K562 (cell line): ENCODE measurements at regions not wholly inside any gene's neighbourhood (a gene's known extent, or its start where the extent isn't known, plus 50 kb on each side); places are given as distances from the start of the nearest gene placed in this dataset.

Source experiments
- ATAC-seq: fragments of 200-7000 bp; cut with Tn5 transposase; 3 replicates; pipeline ENCODE4 v1.9.1; 2020; ENCODE audit warnings: moderate library complexity
- BruUV-seq: library from RNA; stranded (reverse); fragments of 400-500 nt; replicated peaks from 2 replicates; lab custom pipeline; 2021; lab: Mats Ljungman, UMichigan
- CTCF ChIA-PET: fragments of 300-600 bp; formaldehyde crosslinking; extraction: SDS; loops from one replicate; lab custom pipeline; 2021; ENCODE audit warnings: low intra/inter-chr PET ratio; lab: Yijun Ruan, JAX
- POLR2A ChIA-PET: fragments of 300-600, 350-650 bp; sonication (Branson Sonifier 250); formaldehyde crosslinking; extraction: SDS; loops from one replicate; lab custom pipeline; 2021; ENCODE audit warnings: antibody characterized with exemption, inconsistent platforms; lab: Yijun Ruan, JAX
- DNase-seq, 4 experiments: peaks; one replicate each; pipeline versions ENCODE4 v3.0.0 to v3.0.0-alpha.2; 2011 to 2018; ENCODE audit warnings: low spot score in 3 of 4, mixed read lengths in 3 of 4; ENCODE audit errors: extremely low read depth in 1 of 4
- FAIRE-seq: peaks from 2 replicates; lab custom pipeline; 2011; peaks lifted over from hg19 to GRCh38; lab: Jason Lieb, UNC
- H2AFZ ChIP-seq: 2 replicates; pipeline ENCODE4 v1.6.0; 2011; ENCODE audit warnings: low read depth, low read length, control low read depth, inconsistent platforms
- H3K27ac ChIP-seq: fragments of 200-600 bp; 3 replicates; pipeline ENCODE4 v1.8.0; 2011; ENCODE audit warnings: low read depth, mild to moderate bottlenecking, control low read depth, inconsistent platforms, low read length, moderate library complexity, mixed read lengths; ENCODE audit errors: extremely low read depth
- H3K27me3 ChIP-seq, 2 experiments: fragments of 300-600 bp in 1 of 2; 2 replicates in 1 of 2; 3 replicates in 1 of 2; pipeline versions ENCODE4 v1.6.0 to v1.8.0; 2011; ENCODE audit warnings: inconsistent platforms in 2 of 2, low read length in 2 of 2, mild to moderate bottlenecking in 1 of 2, mixed read lengths in 1 of 2, moderate library complexity in 1 of 2; ENCODE audit not compliant: control insufficient read depth in 2 of 2, insufficient read depth in 2 of 2
- H3K36me3 ChIP-seq: fragments of 300-600 bp; 3 replicates; pipeline ENCODE4 v1.8.0; 2011; ENCODE audit warnings: mild to moderate bottlenecking, low read length, inconsistent platforms; ENCODE audit not compliant: control insufficient read depth, insufficient read depth
- H3K4me1 ChIP-seq, 2 experiments: fragments of 200-600 bp in 1 of 2; replicated peaks in 1 of 2; 2 replicates in 1 of 2; 3 replicates in 1 of 2; pipeline versions ENCODE4 v1.5.1 to v1.8.0; 2011; ENCODE audit warnings: inconsistent platforms in 2 of 2, low read length in 2 of 2, mild to moderate bottlenecking in 1 of 2, mixed read lengths in 1 of 2, moderate library complexity in 1 of 2; ENCODE audit not compliant: control insufficient read depth in 2 of 2, insufficient read depth in 2 of 2
- H3K4me2 ChIP-seq: 2 replicates; pipeline ENCODE4 v1.6.1; 2011; ENCODE audit warnings: low read length, control low read depth, inconsistent platforms, mixed read lengths; ENCODE audit not compliant: insufficient read depth
- H3K4me3 ChIP-seq: fragments of 200-600 bp; sonication (generic), shearing (Covaris generic); 2 replicates; pipeline ENCODE4 v1.5.1; 2016; ENCODE audit warnings: control low read depth, inconsistent platforms
- H3K79me2 ChIP-seq: fragments of 200-600 bp; 3 replicates; pipeline ENCODE4 v1.8.0; 2011; ENCODE audit warnings: low read length, inconsistent platforms; ENCODE audit not compliant: control insufficient read depth, insufficient read depth
- H3K9ac ChIP-seq, 2 experiments: 2 replicates each; pipeline versions ENCODE4 v1.6.0 to v1.6.1; 2011; ENCODE audit warnings: low read depth in 2 of 2, low read length in 2 of 2, control low read depth in 1 of 2, inconsistent platforms in 1 of 2, mild to moderate bottlenecking in 1 of 2, mixed read lengths in 1 of 2; ENCODE audit not compliant: insufficient read depth in 1 of 2
- H3K9me1 ChIP-seq: one replicate; pipeline ENCODE4 v1.6.0; 2011; ENCODE audit warnings: inconsistent platforms, mild to moderate bottlenecking, low read length, moderate library complexity; ENCODE audit not compliant: control insufficient read depth, insufficient read depth
- H3K9me3 ChIP-seq: replicated peaks from 2 replicates; pipeline ENCODE4 v1.5.1; 2011; ENCODE audit warnings: low read depth, low read length, inconsistent platforms; ENCODE audit not compliant: control insufficient read depth, insufficient read depth
- H4K20me1 ChIP-seq: replicated peaks from 2 replicates; pipeline ENCODE4 v1.6.1; 2011; ENCODE audit warnings: low read length, inconsistent platforms, mixed read lengths; ENCODE audit not compliant: control insufficient read depth, insufficient read depth
- CHD1 ChIP-seq: fragments of 200-600 bp; sonication (generic); IDR thresholded peaks from one replicate; pipeline ENCODE4 v1.6.1; 2012; ENCODE audit warnings: mild to moderate bottlenecking, moderate library complexity, low read length, inconsistent platforms
- CSDE1 ChIP-seq, 2 experiments: fragments of 450-650 bp; IDR thresholded peaks; 2 replicates each; pipeline ENCODE4 v1.6.1; 2016; ENCODE audit warnings: mild to moderate bottlenecking in 1 of 2
- ETV5 ChIP-seq: sonication (generic); formaldehyde crosslinking; IDR thresholded peaks from 2 replicates; pipeline ENCODE4 v1.4.0; 2020; ENCODE audit warnings: low read depth, mild to moderate bottlenecking, missing genetic modification reagents
- FOXK2 ChIP-seq, 2 experiments: fragments of 450-650 bp; IDR thresholded peaks in 1 of 2; conservative IDR thresholded peaks in 1 of 2; 2 replicates each; pipeline ENCODE4 v1.6.1; 2016; ENCODE audit warnings: low read depth in 2 of 2, mild to moderate bottlenecking in 1 of 2
- HMGXB4 ChIP-seq: sonication (generic); formaldehyde crosslinking; IDR thresholded peaks from 2 replicates; pipeline ENCODE4 v1.8.1; 2023; ENCODE audit warnings: mild to moderate bottlenecking, missing genetic modification reagents
- KAT8 ChIP-seq: fragments of 450-650 bp; IDR thresholded peaks from 2 replicates; pipeline ENCODE4 v1.6.1; 2016; ENCODE audit warnings: low read depth, mild to moderate bottlenecking
- NCOA1 ChIP-seq: fragments of 450-650 bp; IDR thresholded peaks from 2 replicates; pipeline ENCODE4 v1.6.1; 2016; ENCODE audit warnings: low read depth
- PTRF ChIP-seq: fragments of 450-650 bp; IDR thresholded peaks from 2 replicates; pipeline ENCODE4 v1.6.1; 2016; ENCODE audit warnings: mild to moderate bottlenecking, missing genetic modification characterization, missing compliant biosample characterization
- PURB ChIP-seq: sonication (generic); formaldehyde crosslinking; IDR thresholded peaks from 2 replicates; pipeline ENCODE4 v1.9.0; 2021; ENCODE audit warnings: low read depth, mild to moderate bottlenecking, missing genetic modification reagents
- RUNX1 ChIP-seq: sonication (generic); IDR thresholded peaks from 2 replicates; pipeline ENCODE4 v1.6.1; 2016; ENCODE audit warnings: antibody characterized with exemption, low read depth
- SMC3 ChIP-seq: conservative IDR thresholded peaks from 2 replicates; pipeline ENCODE4 v1.6.1; 2011; ENCODE audit warnings: low read depth, low read length, improper control_type of control experiment; ENCODE audit not compliant: insufficient read depth
- SREBF2 ChIP-seq: sonication (generic); formaldehyde crosslinking; IDR thresholded peaks from 2 replicates; pipeline ENCODE4 v1.4.0; 2020; ENCODE audit warnings: mild to moderate bottlenecking, missing genetic modification reagents
- TCF7 ChIP-seq: sonication (generic); IDR thresholded peaks from 2 replicates; pipeline ENCODE4 v1.6.1; 2016; ENCODE audit warnings: antibody characterized with exemption, borderline replicate concordance
- ZNF23 ChIP-seq: fragments of 250-450 bp; sonication (Bioruptor Pico); IDR thresholded peaks from 2 replicates; pipeline ENCODE4 v1.4.0; 2020; ENCODE audit warnings: mild to moderate bottlenecking
- WGBS: fragments of 100-300 bp; shearing (Covaris generic); methylation state at CpG from one replicate; pipeline ENCODE4 v1.1.6; 2016; ENCODE audit warnings: low coverage, mixed read lengths; ENCODE audit not compliant: insufficient coverage; ENCODE audit errors: missing lambda C conversion rate; 5-methylcytosine and 5-hydroxymethylcytosine counted together
- in situ Hi-C: fragments of 300-500 bp; cut with MboI; formaldehyde crosslinking; loops from 4 replicates; pipeline ENCODE4 v1.15.0; 2018; ENCODE audit warnings: inconsistent platforms, mixed read lengths
- intact Hi-C: fragments of 100-400 bp; cut with micrococcal nuclease; formaldehyde crosslinking; loops from 2 replicates; pipeline ENCODE4 v1.14.2; 2022
- TF ChIP-seq, protein P1 (sequence below): fragments of 200-400 bp; formaldehyde crosslinking; IDR thresholded peaks from 2 replicates; pipeline ENCODE4 v1.6.1; 2017; ENCODE audit warnings: mild to moderate bottlenecking, low read depth, low read length, moderate library complexity
- TF ChIP-seq, protein P2 (sequence below): sonication (generic); formaldehyde crosslinking; IDR thresholded peaks from 2 replicates; pipeline ENCODE4 v1.8.0; 2022; ENCODE audit warnings: missing genetic modification reagents, mild to moderate bottlenecking, borderline replicate concordance
- TF ChIP-seq, protein P3 (sequence below), 2 experiments: fragments of 450-650 bp in 1 of 2; IDR thresholded peaks; 2 replicates each; pipeline ENCODE4 v1.6.1; 2011 to 2017; ENCODE audit warnings: low read depth in 2 of 2, antibody characterized with exemption in 1 of 2, borderline replicate concordance in 1 of 2, low read length in 1 of 2, mild to moderate bottlenecking in 1 of 2, mixed read lengths in 1 of 2; ENCODE audit not compliant: control insufficient read depth in 1 of 2

- FAIRE-seq (no peak), ATAC-seq (no peak), DNase-seq (no peak)
- no peaks in the 10 kb centered on the region for H3K4me1 ChIP-seq
- WGBS, result 0% methylated on average over 1 of the region's 1 CpG
- ChIA-PET POLR2A (no interaction called here), CTCF (no interaction called here)
- no peaks in the 10 kb centered on the region for H3K9me1 ChIP-seq
- H3K27ac ChIP-seq, result no peak overlapping the region
- no peaks in the 10 kb centered on the region for H3K9me3 ChIP-seq
- no peak overlapping the region for H2AFZ ChIP-seq
- intact Hi-C loops, result no loop called here
- H3K27me3 ChIP-seq, result no peaks in the 10 kb centered on the region
- H3K4me2 ChIP-seq, result no peak overlapping the region
- H3K9ac ChIP-seq, result no peak overlapping the region
- H4K20me1 ChIP-seq, result no peaks in the 10 kb centered on the region
- no peaks in the 10 kb centered on the region for H3K79me2 ChIP-seq
- no TSS peak for BruUV-seq
- in situ Hi-C loops, result no loop called here
- no peaks in the 10 kb centered on the region for H3K36me3 ChIP-seq
- H3K4me3 ChIP-seq, result no peak overlapping the region
- TF ChIP-seq, protein P1, sequence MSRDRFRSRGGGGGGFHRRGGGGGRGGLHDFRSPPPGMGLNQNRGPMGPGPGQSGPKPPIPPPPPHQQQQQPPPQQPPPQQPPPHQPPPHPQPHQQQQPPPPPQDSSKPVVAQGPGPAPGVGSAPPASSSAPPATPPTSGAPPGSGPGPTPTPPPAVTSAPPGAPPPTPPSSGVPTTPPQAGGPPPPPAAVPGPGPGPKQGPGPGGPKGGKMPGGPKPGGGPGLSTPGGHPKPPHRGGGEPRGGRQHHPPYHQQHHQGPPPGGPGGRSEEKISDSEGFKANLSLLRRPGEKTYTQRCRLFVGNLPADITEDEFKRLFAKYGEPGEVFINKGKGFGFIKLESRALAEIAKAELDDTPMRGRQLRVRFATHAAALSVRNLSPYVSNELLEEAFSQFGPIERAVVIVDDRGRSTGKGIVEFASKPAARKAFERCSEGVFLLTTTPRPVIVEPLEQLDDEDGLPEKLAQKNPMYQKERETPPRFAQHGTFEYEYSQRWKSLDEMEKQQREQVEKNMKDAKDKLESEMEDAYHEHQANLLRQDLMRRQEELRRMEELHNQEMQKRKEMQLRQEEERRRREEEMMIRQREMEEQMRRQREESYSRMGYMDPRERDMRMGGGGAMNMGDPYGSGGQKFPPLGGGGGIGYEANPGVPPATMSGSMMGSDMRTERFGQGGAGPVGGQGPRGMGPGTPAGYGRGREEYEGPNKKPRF, result no peak
- no peak for TF ChIP-seq SREBF2 (CRISPR knock-in tag)
- no peak for TF ChIP-seq PTRF (tag)
- no peak for TF ChIP-seq TCF7
- no peak for TF ChIP-seq SMC3
- TF ChIP-seq NCOA1, result no peak
- no peak for TF ChIP-seq HMGXB4 (CRISPR knock-in tag)
- no peak for TF ChIP-seq PURB (CRISPR knock-in tag)
- TF ChIP-seq, protein P2, sequence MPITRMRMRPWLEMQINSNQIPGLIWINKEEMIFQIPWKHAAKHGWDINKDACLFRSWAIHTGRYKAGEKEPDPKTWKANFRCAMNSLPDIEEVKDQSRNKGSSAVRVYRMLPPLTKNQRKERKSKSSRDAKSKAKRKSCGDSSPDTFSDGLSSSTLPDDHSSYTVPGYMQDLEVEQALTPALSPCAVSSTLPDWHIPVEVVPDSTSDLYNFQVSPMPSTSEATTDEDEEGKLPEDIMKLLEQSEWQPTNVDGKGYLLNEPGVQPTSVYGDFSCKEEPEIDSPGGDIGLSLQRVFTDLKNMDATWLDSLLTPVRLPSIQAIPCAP, result no peak
- no peak for TF ChIP-seq ETV5 (CRISPR knock-in tag)
- TF ChIP-seq FOXK2 (conservative IDR thresholded peaks at IDR 0.05 in 1 of 2, IDR thresholded peaks at IDR 0.05 in 1 of 2; ENCODE audit: low read depth in 2 of 2), result no peak
- no peak for TF ChIP-seq ZNF23 (CRISPR knock-in tag)
- no peak for TF ChIP-seq CHD1
- TF ChIP-seq, protein P3, sequence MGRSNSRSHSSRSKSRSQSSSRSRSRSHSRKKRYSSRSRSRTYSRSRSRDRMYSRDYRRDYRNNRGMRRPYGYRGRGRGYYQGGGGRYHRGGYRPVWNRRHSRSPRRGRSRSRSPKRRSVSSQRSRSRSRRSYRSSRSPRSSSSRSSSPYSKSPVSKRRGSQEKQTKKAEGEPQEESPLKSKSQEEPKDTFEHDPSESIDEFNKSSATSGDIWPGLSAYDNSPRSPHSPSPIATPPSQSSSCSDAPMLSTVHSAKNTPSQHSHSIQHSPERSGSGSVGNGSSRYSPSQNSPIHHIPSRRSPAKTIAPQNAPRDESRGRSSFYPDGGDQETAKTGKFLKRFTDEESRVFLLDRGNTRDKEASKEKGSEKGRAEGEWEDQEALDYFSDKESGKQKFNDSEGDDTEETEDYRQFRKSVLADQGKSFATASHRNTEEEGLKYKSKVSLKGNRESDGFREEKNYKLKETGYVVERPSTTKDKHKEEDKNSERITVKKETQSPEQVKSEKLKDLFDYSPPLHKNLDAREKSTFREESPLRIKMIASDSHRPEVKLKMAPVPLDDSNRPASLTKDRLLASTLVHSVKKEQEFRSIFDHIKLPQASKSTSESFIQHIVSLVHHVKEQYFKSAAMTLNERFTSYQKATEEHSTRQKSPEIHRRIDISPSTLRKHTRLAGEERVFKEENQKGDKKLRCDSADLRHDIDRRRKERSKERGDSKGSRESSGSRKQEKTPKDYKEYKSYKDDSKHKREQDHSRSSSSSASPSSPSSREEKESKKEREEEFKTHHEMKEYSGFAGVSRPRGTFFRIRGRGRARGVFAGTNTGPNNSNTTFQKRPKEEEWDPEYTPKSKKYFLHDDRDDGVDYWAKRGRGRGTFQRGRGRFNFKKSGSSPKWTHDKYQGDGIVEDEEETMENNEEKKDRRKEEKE (IDR thresholded peaks at IDR 0.05; ENCODE audit: borderline replicate concordance in 1 of 2, control insufficient read depth in 1 of 2, low read depth in 2 of 2, low read length in 1 of 2), result no peak
- no peak for TF ChIP-seq RUNX1
- TF ChIP-seq KAT8, result no peak
- no peak for TF ChIP-seq CSDE1 (IDR thresholded peaks at IDR 0.05)
Observed at GRCh38 chr7:84510505-84510904, 315.9 kb upstream of the SEMA3A start.
